ENCODE measurements at regions not wholly inside any gene's neighbourhood (a gene's known extent, or its start where the extent isn't known, plus 50 kb on each side); places are given as distances from the start of the nearest gene placed in this dataset.

DNA sequence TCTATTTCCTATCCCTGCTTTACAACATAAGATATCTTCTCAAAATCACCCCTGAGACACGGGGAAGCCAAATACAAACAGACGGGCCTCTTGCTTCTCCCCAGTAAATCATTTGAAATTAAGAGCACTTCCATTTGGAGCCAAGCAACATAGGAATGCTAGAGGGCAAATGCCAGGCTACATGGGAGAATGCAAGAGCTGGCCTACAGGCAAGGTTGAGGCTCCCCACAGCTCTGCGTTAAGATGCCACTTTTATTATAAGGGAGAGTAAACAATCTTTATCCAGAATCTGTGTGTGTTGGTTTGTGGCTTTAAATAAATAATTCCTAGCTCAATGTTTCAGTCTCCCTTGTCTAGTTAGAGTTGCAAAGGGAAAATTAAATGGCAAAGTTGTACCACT, 305.1 kb upstream of the KCNH8 start:
- no peaks in the 10 kb centered on the region for H3K27me3 ChIP-seq
- no peak overlapping the region for H3K9ac ChIP-seq (ENCODE audit: low read depth in 2 of 2, low read length in 2 of 2)
- TF ChIP-seq CTCF (IDR thresholded peaks at IDR 0.05) = no peak
- no peak overlapping the region for H3K4me3 ChIP-seq
- no peak for DNase-seq
- H3K27ac ChIP-seq = no peak overlapping the region
- intact Hi-C loops (cut with DNase I) = no loop called here
- no peaks in the 10 kb centered on the region for H3K4me1 ChIP-seq
- H3K36me3 ChIP-seq = no peaks in the 10 kb centered on the region
- no peaks in the 10 kb centered on the region for H3K9me3 ChIP-seq

GRCh38 chr3:18841422-18842343, 306.6 kb upstream of the KCNH8 start:
- Histone ChIP-seq H3K9ac (ENCODE audit: low read depth in 2 of 2, low read length in 2 of 2) (no peak overlapping the region), H3K27ac (no peak overlapping the region), H3K4me3 (no peak overlapping the region), H3K9me3 (no peaks in the 10 kb centered on the region), H3K27me3 (no peaks in the 10 kb centered on the region), H3K36me3 (no peaks in the 10 kb centered on the region), H3K4me1 (no peaks in the 10 kb centered on the region)
- DNase-seq = no peak
- intact Hi-C loops (cut with DNase I) = no loop called here
- no peak for TF ChIP-seq CTCF (IDR thresholded peaks at IDR 0.05)

DNA sequence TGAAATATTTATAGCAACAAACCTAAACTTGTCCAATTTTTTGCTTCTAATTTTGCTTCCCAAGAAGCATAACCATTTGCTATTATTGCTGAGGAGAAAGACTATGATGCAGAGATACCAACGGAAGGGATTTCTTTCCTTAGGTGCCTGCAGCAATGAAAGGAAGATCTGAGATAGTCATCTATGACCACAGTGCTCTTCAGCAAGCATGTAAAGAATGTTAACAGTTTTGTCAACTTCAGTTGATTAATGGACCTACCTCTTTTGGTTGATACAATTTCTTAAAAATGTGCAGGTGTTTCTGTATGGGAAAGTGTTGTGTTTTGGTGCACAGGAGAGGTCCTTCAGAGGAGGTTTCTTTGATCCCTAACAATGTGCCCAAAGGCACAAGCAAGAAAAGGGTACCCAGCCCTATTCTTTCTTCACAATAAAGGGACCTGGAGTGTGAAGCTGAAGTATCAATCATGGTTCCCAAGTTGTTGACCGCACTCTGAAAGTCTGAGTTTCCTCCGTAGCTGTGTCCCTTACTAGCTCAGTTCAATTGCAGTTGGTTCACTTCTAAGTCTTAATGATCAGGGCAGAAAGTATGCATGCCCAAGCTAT, 307.7 kb upstream of the KCNH8 start:
- no peaks in the 10 kb centered on the region for H3K9me3 ChIP-seq
- H3K36me3 ChIP-seq = no peaks in the 10 kb centered on the region
- intact Hi-C loops (cut with DNase I) = no loop called here
- DNase-seq = no peak
- no peak overlapping the region for H3K27ac ChIP-seq
- H3K4me3 ChIP-seq = no peak overlapping the region
- H3K9ac ChIP-seq (ENCODE audit: low read depth in 2 of 2, low read length in 2 of 2) = no peak overlapping the region
- no peak for TF ChIP-seq CTCF (IDR thresholded peaks at IDR 0.05)
- H3K27me3 ChIP-seq = no peaks in the 10 kb centered on the region
- no peaks in the 10 kb centered on the region for H3K4me1 ChIP-seq

DNA sequence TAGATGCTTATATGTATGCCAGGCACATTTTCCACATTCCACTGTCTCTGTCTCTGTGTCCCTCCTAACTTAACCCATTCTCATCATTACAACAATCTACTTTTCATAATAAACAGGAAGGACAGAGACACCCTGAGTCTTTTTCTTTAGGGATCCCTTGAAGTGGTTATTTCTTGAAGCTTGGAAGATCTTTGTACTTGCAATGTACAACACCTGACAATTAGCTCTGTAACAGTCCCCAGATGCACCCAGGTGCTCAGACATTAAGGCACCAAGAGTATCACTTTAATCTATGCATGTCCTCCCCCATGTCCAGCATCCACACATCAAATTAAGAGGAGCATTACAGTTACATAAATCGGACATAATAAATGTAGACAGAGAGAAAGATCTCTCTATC, 309.6 kb upstream of the KCNH8 start:
- Histone ChIP-seq H3K36me3 (no peaks in the 10 kb centered on the region), H3K27me3 (no peaks in the 10 kb centered on the region), H3K9ac (ENCODE audit: low read depth in 2 of 2, low read length in 2 of 2) (no peak overlapping the region), H3K9me3 (no peaks in the 10 kb centered on the region), H3K4me3 (no peak overlapping the region), H3K27ac (no peak overlapping the region), H3K4me1 (no peaks in the 10 kb centered on the region)
- intact Hi-C loops (cut with DNase I) = no loop called here
- no peak for DNase-seq
- TF ChIP-seq CTCF (IDR thresholded peaks at IDR 0.05) = no peak

- Histone ChIP-seq H3K4me1 (no peaks in the 10 kb centered on the region), H3K4me3 (no peak overlapping the region), H3K9me3 (no peaks in the 10 kb centered on the region), H3K27ac (no peak overlapping the region), H3K36me3 (no peaks in the 10 kb centered on the region), H3K27me3 (no peaks in the 10 kb centered on the region), H3K9ac (ENCODE audit: low read depth in 2 of 2, low read length in 2 of 2) (no peak overlapping the region)
- no peak for TF ChIP-seq CTCF (IDR thresholded peaks at IDR 0.05)
- DNase-seq = no peak
- intact Hi-C loops (cut with DNase I) = no loop called here
These were observed 311.1 kb upstream of the KCNH8 start for GRCh38 chr3:18837137-18837755.

All from colonic mucosa (tissue), 4 donors.